ENCODE measurements at regions not wholly inside any gene's neighbourhood (a gene's known extent, or its start where the extent isn't known, plus 50 kb on each side); places are given as distances from the start of the nearest gene placed in this dataset.

DNA sequence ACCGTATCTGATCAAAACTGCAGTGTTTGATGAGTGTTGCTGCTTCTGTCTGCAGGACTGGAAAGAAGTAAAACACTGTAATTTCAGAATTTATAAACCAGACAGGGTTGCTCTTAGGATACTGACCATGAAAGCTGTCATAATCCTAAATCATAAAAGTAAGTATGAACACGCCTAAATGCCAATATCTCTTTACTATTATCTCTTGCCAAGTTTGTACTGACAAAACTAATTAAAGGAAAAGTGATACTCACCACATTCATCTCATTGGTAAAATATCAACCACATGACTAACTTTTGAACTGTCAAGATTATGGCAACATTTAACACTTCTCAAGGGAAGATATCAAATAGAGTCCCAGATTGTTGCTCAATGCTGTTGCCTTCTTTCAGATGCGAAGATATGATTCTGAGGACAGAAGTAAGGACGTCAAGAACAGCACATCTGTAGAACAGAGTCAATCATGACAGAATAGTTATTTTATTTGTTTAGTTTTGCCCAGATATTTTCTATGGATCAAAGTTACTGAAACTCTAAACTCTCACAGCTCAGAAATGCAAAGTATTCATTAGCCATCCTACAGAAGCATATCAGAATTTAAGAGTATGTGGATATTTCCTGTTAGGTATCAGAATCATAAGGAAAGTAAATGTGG is 61.4 kb upstream of the COL8A1 start:
- H3K9me3 ChIP-seq (ENCODE audit: low read depth, low read length) = no peaks in the 10 kb centered on the region
- H3K36me3 ChIP-seq (ENCODE audit: insufficient read depth, low read length) = no peaks in the 10 kb centered on the region
- peak overlapping the region; percentile 41 for H2AFZ ChIP-seq (ENCODE audit: low read length)
- H3K27ac ChIP-seq (ENCODE audit: low read depth, low read length) = peak overlapping the region; percentile 19
- H3K4me3 ChIP-seq (ENCODE audit: insufficient read depth, low read length) = no peak overlapping the region
- H3K79me2 ChIP-seq (ENCODE audit: insufficient read depth, low read length) = no peaks in the 10 kb centered on the region
- peaks cover 27% of the 10 kb centered on the region for H3K4me1 ChIP-seq (ENCODE audit: insufficient read depth, low read length)
- TF ChIP-seq, protein P1, sequence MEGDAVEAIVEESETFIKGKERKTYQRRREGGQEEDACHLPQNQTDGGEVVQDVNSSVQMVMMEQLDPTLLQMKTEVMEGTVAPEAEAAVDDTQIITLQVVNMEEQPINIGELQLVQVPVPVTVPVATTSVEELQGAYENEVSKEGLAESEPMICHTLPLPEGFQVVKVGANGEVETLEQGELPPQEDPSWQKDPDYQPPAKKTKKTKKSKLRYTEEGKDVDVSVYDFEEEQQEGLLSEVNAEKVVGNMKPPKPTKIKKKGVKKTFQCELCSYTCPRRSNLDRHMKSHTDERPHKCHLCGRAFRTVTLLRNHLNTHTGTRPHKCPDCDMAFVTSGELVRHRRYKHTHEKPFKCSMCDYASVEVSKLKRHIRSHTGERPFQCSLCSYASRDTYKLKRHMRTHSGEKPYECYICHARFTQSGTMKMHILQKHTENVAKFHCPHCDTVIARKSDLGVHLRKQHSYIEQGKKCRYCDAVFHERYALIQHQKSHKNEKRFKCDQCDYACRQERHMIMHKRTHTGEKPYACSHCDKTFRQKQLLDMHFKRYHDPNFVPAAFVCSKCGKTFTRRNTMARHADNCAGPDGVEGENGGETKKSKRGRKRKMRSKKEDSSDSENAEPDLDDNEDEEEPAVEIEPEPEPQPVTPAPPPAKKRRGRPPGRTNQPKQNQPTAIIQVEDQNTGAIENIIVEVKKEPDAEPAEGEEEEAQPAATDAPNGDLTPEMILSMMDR (IDR thresholded peaks at IDR 0.05; ENCODE audit: extremely low read depth, low read depth, low read length) = no peak
- H3K27me3 ChIP-seq (ENCODE audit: insufficient read depth, low read length) = no peaks in the 10 kb centered on the region
- DNase-seq (ENCODE audit: insufficient read length, low spot score, missing footprints) = peak; percentile 1
- H3K4me2 ChIP-seq (ENCODE audit: insufficient read depth, low read length) = peak overlapping the region; percentile 21
- no peaks in the 10 kb centered on the region for H4K20me1 ChIP-seq (ENCODE audit: insufficient read depth, low read length)

DNA sequence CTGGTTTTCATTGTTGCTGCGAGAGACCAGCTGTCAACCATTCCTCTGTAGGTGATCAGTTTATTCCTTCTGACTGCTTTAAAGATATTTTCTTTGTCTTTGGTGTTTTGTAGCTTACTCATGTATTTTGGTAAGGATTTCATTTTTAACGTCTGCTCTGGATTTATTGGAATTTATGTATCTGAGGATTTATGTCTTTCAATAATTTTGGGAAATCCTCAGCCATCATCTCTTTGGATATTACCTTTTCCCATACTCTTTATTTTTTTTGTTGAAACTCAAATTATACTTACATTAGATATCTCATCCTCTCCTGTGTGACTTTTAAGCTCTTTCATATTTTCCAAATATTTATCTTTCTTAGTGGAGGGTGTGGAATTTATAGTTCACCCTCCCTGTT is 62.7 kb upstream of the COL8A1 start:
- peaks cover 27% of the 10 kb centered on the region for H3K4me1 ChIP-seq (ENCODE audit: insufficient read depth, low read length)
- H3K4me2 ChIP-seq (ENCODE audit: insufficient read depth, low read length) = no peak overlapping the region
- H2AFZ ChIP-seq (ENCODE audit: low read length) = no peak overlapping the region
- H3K79me2 ChIP-seq (ENCODE audit: insufficient read depth, low read length) = no peaks in the 10 kb centered on the region
- H3K4me3 ChIP-seq (ENCODE audit: insufficient read depth, low read length) = no peak overlapping the region
- no peaks in the 10 kb centered on the region for H3K27me3 ChIP-seq (ENCODE audit: insufficient read depth, low read length)
- H3K9me3 ChIP-seq (ENCODE audit: low read depth, low read length) = no peaks in the 10 kb centered on the region
- no peak overlapping the region for H3K27ac ChIP-seq (ENCODE audit: low read depth, low read length)
- DNase-seq (ENCODE audit: insufficient read length, low spot score, missing footprints) = no peak
- H4K20me1 ChIP-seq (ENCODE audit: insufficient read depth, low read length) = no peaks in the 10 kb centered on the region
- TF ChIP-seq, protein P1 (IDR thresholded peaks at IDR 0.05; ENCODE audit: extremely low read depth, low read depth, low read length) = no peak
- no peaks in the 10 kb centered on the region for H3K36me3 ChIP-seq (ENCODE audit: insufficient read depth, low read length)

DNA sequence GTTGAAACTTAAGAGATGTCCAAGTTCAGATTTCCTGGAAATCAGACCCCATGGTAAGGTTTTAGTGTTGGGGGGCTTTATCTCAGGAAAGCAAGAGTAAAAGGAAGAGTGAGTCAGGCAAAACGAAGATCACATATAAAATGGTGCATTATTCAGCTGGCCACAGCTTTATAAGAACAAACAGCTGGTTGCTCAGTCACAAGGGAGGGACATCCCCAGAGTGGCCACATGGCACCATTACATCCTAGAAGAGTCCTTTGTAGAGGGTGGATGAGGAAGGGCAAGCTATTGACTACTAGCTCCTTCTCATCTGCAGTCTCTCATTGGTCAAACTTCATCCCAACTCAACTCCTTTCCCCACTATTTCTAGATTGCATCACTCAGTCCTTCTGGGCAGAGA is 68.3 kb upstream of the COL8A1 start:
- Histone ChIP-seq H3K4me1 (ENCODE audit: insufficient read depth, low read length) (peaks cover 4% of the 10 kb centered on the region), H3K9me3 (ENCODE audit: low read depth, low read length) (no peaks in the 10 kb centered on the region), H4K20me1 (ENCODE audit: insufficient read depth, low read length) (no peaks in the 10 kb centered on the region), H3K79me2 (ENCODE audit: insufficient read depth, low read length) (no peaks in the 10 kb centered on the region), H2AFZ (ENCODE audit: low read length) (no peak overlapping the region), H3K36me3 (ENCODE audit: insufficient read depth, low read length) (no peaks in the 10 kb centered on the region), H3K27me3 (ENCODE audit: insufficient read depth, low read length) (no peaks in the 10 kb centered on the region), H3K27ac (ENCODE audit: low read depth, low read length) (no peak overlapping the region), H3K4me3 (ENCODE audit: insufficient read depth, low read length) (no peak overlapping the region), H3K4me2 (ENCODE audit: insufficient read depth, low read length) (no peak overlapping the region)
- no peak for DNase-seq (ENCODE audit: insufficient read length, low spot score, missing footprints)
- TF ChIP-seq, protein P1 (IDR thresholded peaks at IDR 0.05; ENCODE audit: extremely low read depth, low read depth, low read length) = no peak

DNA sequence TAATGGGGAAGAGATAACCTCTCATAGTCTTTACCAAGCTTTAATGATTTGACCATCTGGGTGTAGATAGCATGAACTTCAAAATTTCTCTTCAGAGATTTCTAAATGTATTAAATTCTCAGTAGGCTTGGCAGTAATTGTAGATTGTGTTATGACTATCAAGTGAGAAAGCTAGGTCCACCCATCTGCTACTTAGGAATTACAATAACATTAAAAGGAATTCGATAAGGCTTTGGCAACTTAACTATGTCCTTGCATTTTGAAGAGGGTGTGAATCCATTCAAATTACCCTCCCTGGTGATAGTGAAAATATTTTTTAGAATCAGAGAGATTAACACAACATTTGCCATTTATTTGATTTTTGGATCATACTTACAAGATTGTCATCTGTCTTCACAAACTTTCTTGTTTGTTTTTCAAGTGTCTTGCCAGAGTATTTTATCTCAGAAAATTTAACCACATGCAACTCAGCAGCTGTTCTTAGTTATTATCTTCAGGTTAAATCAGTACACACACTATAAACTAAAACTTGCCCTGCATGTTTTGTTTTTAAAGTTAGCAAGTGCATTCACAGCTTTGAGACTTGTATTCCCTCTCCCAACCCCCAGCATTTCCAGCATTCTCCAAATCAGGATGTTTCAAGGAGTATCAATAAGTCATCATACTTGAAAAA is 69.6 kb upstream of the COL8A1 start:
- H3K36me3 ChIP-seq (ENCODE audit: insufficient read depth, low read length) = no peaks in the 10 kb centered on the region
- H3K4me1 ChIP-seq (ENCODE audit: insufficient read depth, low read length) = peaks cover 10% of the 10 kb centered on the region
- TF ChIP-seq, protein P1 (IDR thresholded peaks at IDR 0.05; ENCODE audit: extremely low read depth, low read depth, low read length) = no peak
- no peak overlapping the region for H3K27ac ChIP-seq (ENCODE audit: low read depth, low read length)
- no peak overlapping the region for H2AFZ ChIP-seq (ENCODE audit: low read length)
- no peaks in the 10 kb centered on the region for H4K20me1 ChIP-seq (ENCODE audit: insufficient read depth, low read length)
- H3K79me2 ChIP-seq (ENCODE audit: insufficient read depth, low read length) = no peaks in the 10 kb centered on the region
- no peak for DNase-seq (ENCODE audit: insufficient read length, low spot score, missing footprints)
- no peak overlapping the region for H3K4me2 ChIP-seq (ENCODE audit: insufficient read depth, low read length)
- H3K9me3 ChIP-seq (ENCODE audit: low read depth, low read length) = no peaks in the 10 kb centered on the region
- no peaks in the 10 kb centered on the region for H3K27me3 ChIP-seq (ENCODE audit: insufficient read depth, low read length)
- no peak overlapping the region for H3K4me3 ChIP-seq (ENCODE audit: insufficient read depth, low read length)

All from osteoblast (primary cell).